GM18498 (cell line): ENCODE measurements at regions not wholly inside any gene's neighbourhood (a gene's known extent, or its start where the extent isn't known, plus 50 kb on each side); places are given as distances from the start of the nearest gene placed in this dataset.

ENCODE experiments used
- ATAC-seq: cut with Tn5 transposase; IDR thresholded peaks from one replicate; pipeline ENCODE4 v1.9.1; 2021; ENCODE audit warnings: mild to moderate bottlenecking, moderate library complexity; ENCODE audit not compliant: unreplicated experiment

DNA sequence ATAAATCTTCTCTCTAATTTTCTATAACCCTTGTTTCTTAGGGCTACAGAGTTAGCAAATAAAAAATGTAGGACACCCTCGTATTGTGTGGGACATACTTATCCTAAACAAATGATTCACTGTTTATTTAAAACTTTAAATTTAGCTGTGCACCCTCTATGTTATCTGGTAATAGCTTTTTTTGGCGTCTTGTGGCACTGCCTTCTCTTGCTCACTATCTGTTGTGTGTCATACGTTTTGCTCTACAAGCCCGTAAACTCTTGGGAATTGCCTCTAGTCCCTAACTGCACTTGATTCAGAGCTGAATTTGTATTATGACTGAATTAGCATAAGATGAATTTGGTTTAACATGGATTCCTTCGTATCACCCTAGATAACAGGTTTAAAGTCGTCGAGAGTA, 144.3 kb upstream of the MYOCD start:
- ATAC-seq, result no peak

DNA sequence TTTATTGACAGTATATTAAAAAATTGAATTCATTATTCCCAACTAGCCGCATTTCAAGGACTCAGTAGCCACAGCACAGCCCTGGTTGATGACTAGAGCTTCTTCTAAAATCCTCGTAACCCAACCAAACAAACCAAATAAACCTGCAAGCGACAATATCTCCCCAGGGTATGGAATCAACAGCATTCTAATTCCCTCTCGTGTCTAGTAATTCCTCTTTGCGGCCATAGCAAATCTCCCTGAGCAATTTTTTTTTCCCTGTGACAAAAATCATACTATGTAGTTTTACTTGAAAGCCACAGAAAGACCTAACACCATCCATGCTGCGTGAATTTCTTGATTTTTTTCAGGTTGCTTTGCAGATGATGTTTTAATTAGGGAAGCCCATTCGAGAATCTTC, 143.4 kb upstream of the MYOCD start:
- ATAC-seq, result no peak

DNA sequence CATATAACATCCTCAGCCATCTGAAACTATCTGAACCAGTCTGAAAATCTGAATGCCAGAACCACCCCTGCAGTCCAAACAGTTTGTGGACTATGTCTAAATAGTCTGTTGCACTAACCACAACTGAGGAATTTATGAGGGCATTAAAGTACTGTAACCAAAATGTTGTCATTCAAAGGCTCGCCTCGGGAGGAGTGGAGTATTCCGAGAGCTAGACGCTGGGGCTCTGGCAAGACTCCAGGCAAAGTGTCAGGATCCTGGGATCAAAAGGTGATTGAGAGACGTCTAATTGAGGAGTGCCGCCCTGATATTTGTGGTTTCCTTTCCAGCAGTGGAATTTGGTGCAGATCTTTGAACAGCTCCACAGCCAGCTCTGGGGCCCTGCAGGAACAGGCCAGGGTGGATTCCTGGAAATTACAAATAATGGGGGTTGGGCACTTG, 142.9 kb upstream of the MYOCD start:
- ATAC-seq, result no peak

GRCh38 chr17:12523244-12523643, 142.4 kb upstream of the MYOCD start:
- ATAC-seq, result no peak

GRCh38 chr17:12528036-12528435, 137.7 kb upstream of the MYOCD start:
- ATAC-seq, result no peak

DNA sequence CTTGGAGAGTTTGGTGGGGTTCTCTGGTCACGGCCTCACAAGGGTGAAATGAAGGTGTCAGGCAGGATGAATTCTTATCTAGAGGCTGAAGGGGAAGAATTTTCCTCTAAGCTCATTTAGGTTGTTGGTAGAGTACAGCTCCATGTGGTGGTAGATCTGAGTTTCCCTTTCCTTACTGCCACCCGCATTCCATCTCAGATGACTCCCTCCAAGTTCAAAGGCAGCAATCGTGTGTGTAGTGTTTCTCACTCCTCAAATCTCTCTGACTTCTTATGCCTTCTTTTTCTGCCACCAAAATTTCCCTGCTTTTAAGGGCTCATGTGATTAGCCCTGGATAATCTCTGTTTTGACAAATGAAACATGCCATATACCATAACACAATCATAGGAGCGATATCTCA, 135.5 kb upstream of the MYOCD start:
- no peak for ATAC-seq

- ATAC-seq, result no peak
Measured at GRCh38 chr17:12536021-12536420, 129.7 kb upstream of the MYOCD start.

DNA sequence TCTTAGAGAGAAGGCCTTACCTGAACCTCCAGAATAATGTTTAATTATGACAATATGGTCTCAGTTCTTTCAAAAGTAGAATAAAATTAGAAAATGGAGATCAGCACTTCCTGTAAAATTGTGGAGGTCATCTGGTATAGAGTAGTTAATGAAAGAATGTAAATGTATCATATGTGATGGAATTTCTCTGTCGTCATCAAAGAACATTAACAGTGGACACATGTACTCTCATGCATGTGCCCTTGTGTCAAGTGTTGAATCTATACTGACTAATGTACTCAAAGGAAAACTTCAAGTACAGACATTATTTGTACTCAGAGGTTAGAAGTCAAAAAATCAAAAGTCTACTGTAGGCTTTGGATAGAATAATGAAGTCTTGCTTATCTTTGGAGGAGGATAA, 129.2 kb upstream of the MYOCD start:
- no peak for ATAC-seq

DNA sequence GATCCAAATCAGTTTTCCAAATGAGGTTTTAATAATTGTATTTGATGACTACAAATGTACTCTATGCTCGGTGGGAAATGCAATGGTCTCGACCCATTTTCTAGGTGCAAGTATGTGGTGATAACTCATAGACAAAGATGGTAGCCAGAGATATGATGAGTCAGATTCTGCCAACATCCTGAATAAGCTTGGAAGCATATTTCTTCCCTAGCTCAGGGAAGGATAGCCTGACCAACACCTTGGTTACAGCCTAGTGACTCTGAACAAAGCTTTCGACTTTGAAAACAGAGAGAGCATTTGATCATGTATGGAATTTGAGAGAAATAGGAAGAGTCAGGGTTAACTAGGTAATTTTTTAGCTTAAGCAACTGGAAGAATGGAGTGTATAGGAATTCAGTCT, 128.3 kb upstream of the MYOCD start:
- no peak for ATAC-seq

- ATAC-seq, result no peak
Measured at GRCh38 chr17:12538003-12538402, 127.7 kb upstream of the MYOCD start.

- ATAC-seq, result peak; percentile 47
Measured at GRCh38 chr17:12545877-12546513, 119.7 kb upstream of the MYOCD start.

- no peak for ATAC-seq
Measured at GRCh38 chr17:12546983-12547382, 118.7 kb upstream of the MYOCD start.

- ATAC-seq, result no peak
Measured at GRCh38 chr17:12547831-12548230, 117.9 kb upstream of the MYOCD start.

GRCh38 chr17:12548558-12548957, 117.1 kb upstream of the MYOCD start:
- no peak for ATAC-seq

GRCh38 chr17:12549499-12550041, 116.1 kb upstream of the MYOCD start:
- no peak for ATAC-seq

DNA sequence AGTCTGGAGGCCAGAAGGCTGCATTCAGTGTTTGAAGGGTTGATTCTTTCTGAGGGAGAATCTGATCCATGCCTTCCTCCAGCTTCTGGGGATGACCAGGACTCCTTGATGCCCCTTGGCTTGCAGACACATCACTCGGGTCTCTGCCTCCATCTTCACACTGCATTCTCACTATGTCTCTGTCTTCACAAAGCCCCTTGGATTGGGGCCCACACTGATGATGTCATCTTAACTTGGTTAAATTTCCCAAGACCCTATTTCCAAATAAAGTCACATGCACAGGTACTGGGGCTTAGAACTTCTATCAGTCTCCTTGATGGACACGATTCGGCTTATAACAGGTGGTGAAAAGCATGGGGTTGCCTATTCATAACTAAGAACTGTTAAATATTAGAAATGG, 112.1 kb upstream of the MYOCD start:
- ATAC-seq, result no peak

DNA sequence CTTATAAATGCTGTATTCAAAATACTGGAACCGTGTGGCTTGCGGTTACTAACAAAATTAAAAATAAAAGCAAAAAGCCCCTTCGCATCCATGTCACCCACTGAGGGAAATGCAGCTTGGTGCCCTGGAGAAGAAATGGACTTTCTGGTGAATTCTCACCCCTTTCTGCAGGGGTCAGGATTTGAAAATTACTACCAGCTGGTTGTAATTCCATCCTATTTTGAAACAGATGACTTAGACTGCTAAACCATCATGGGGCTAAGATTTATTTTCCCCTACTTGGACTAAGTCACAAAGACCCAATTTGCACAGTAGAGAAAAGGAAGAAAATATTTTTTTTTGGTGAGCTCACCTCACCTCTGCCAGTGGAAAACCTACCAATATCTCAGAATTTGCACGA, 111.4 kb upstream of the MYOCD start:
- ATAC-seq, result no peak

- no peak for ATAC-seq
Measured at GRCh38 chr17:12566291-12566690, 99.4 kb upstream of the MYOCD start.

DNA sequence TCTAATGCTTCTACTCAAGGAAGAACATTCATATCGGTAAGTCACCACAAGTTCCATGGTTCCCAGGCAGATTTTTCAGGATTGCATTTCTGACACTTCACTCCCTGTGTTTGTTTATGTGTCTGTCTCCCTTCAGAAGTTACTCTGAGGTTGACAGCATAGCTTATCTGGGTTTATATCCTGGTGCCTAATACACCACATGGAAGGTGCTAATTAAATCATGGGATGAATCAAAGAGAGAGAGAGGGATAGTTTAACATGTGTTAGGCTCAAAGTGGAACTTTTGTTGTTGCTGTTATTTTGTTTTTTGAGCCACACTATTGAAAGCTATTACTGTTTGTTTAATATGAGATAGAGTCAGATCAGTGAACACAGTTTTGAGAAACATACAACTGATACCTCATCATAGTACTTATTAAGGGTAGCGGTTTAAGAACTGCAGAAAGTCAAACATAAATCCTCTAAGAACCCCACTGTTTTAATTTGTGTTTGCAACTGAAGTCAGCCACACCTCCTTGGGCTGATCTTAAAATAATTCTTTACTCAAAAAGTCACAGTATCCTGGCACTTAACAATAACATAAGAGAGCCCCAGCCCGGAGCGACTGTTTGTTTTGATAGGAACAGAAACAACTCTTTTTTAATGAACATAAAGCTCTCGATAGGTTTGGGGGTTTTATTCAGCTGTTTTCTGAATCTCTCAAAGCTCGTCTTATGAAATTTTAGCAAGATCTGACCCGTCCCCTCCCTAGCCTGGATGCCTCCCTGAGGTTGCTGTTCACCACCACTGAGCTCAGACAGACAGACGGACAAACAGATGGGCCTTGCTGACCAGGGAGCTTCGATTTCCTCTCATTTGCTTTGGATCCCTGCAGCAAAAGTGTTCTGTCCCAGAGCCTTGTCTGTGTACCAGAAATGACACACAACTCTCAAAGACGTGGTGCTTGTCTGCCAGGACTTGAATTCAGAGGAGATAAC, 98.3 kb upstream of the MYOCD start:
- ATAC-seq, result no peak

DNA sequence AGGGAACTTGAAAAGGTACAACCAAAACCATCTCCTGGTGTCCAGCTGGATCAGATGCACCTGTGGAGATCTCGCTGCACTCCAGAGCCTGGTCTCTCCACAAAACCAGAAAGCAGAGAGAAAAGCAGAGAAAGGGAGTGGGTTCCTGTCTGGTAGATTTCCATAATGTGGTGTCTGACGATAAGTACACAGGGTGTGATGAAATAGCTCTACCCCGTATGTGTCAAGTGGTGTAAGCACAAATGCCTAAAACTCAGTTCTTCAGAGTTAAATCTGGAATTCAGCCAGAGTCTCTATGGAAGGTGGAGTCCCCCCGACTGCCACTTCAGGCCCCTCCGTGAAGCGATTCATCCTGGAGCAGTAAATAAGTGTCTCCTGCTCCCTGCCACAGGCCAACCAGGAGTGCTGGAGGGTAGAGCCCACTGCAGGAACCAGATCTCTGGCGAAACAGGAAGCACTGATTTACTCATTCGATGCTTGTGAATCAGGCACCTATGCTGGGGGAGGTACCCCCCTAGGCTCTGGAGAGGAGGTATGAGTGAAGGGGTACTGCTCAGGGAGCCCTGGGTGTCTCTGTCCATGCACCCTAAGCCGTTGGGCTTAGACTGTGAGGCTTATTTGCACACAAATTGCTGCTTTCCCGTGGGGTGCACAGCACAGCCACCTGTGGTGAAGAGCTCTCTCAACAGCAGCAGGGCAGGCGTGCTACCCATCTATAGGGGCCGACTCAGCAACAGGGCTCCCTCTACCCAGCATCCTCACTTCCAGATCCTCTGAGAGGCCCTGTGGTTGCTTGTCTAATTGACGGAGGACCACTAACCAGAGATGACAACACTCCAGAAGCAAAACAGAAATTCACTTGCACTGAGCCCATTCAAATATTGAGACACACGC, 97.1 kb upstream of the MYOCD start:
- ATAC-seq, result no peak

GRCh38 chr17:12571606-12572005, 94.1 kb upstream of the MYOCD start:
- no peak for ATAC-seq
